ENCODE measurements at regions not wholly inside any gene's neighbourhood (a gene's known extent, or its start where the extent isn't known, plus 50 kb on each side); places are given as distances from the start of the nearest gene placed in this dataset.

- TF ChIP-seq ZNF462 (CRISPR knock-in tag; IDR thresholded peaks at IDR 0.05) (no peak), JUNB (IDR thresholded peaks at IDR 0.05; ENCODE audit: unreplicated experiment) (no peak), STAT1 (IDR thresholded peaks at IDR 0.05; ENCODE audit: unreplicated experiment) (no peak), ZNF331 (CRISPR knock-in tag; IDR thresholded peaks at IDR 0.05; ENCODE audit: low read depth) (no peak), NANOG (IDR thresholded peaks at IDR 0.05; ENCODE audit: borderline replicate concordance) (no peak)
Observed at GRCh38 chr6:115137910-115138309, 795.1 kb upstream of the HS3ST5 start (continued).

GRCh38 chr6:115133790-115134189 lies 791.0 kb upstream of the HS3ST5 start:
- Histone ChIP-seq H4K20me1 (replicated peaks; ENCODE audit: insufficient read depth) (no peaks in the 10 kb centered on the region), H2AFZ (no peak overlapping the region), H3F3A (replicated peaks; ENCODE audit: low read depth) (no peaks in the 10 kb centered on the region), H3K9me2 (ENCODE audit: insufficient read depth) (no peaks in the 10 kb centered on the region), H3K4me2 (no peak overlapping the region), H3K79me2 (replicated peaks; ENCODE audit: insufficient read depth) (no peaks in the 10 kb centered on the region), H3K4me3 (no peak overlapping the region), H3K4me1 (ENCODE audit: insufficient read depth) (no peaks in the 10 kb centered on the region), H3K27me3 (ENCODE audit: insufficient read depth) (no peaks in the 10 kb centered on the region), H3K27ac (ENCODE audit: low read depth) (no peak overlapping the region), H3K36me3 (ENCODE audit: insufficient read depth) (no peaks in the 10 kb centered on the region)
- Mint-ChIP-seq H3K4me1 (no peaks in the 10 kb centered on the region; the same call in 1 of the 3 replicates), H3K27ac (no peak overlapping the region), H3K4me3 (no peak overlapping the region), H3K36me3 (ENCODE audit: low read depth) (peaks cover 8% of the 10 kb centered on the region), H3K9me3 (peaks cover 11% of the 10 kb centered on the region), H3K27me3 (ENCODE audit: insufficient read depth, low read depth, poor library complexity) (no peaks in the 10 kb centered on the region)
- ATAC-seq (no peak), DNase-seq (ENCODE audit: low spot score) (no peak)
- TF ChIP-seq POLR2AphosphoS5 (IDR thresholded peaks at IDR 0.05; ENCODE audit: low read depth) (no peak), ZNF462 (CRISPR knock-in tag; IDR thresholded peaks at IDR 0.05) (no peak), STAT1 (IDR thresholded peaks at IDR 0.05; ENCODE audit: unreplicated experiment) (no peak), EZH2phosphoT487 (IDR thresholded peaks at IDR 0.05; ENCODE audit: unreplicated experiment) (no peak)

Data from GM23338 (cell line).